ENCODE measurements at regions not wholly inside any gene's neighbourhood (a gene's known extent, or its start where the extent isn't known, plus 50 kb on each side); places are given as distances from the start of the nearest gene placed in this dataset.
"Not testable (repeated sequence)": the region's sequence is repeated elsewhere in the genome, so short reads cannot be mapped to it uniquely, and the experiment has no call there.

GRCh38 chr11:67776852-67777520, 102.6 kb upstream of the ALDH3B2 start:
- intact Hi-C loops (cut with micrococcal nuclease; ENCODE audit: unreplicated experiment), result no loop called here
- no TSS peak for BruUV-seq (replicated peaks)
- ChIA-PET CTCF (no interaction called here), POLR2A (no interaction called here)
- no peak overlapping the region for H3K4me3 ChIP-seq (ENCODE audit: low read depth in 2 of 2, low read length in 2 of 2)
- peaks cover 5% of the 10 kb centered on the region; the same call in 1 of the 2 replicates for H3K27me3 ChIP-seq (ENCODE audit: control insufficient read depth, insufficient read depth, low read length)
- TF ChIP-seq SIN3A (IDR thresholded peaks at IDR 0.05; ENCODE audit: borderline replicate concordance, insufficient read depth, low read depth, low read length) (no peak), CTCF (IDR thresholded peaks at IDR 0.05) (no peak), TCF7L2 (IDR thresholded peaks at IDR 0.05; ENCODE audit: low read depth, low read length) (no peak), REST (IDR thresholded peaks at IDR 0.05; ENCODE audit: insufficient read depth in 1 of 2, low read depth in 2 of 2, low read length in 1 of 2) (no peak), POLR2AphosphoS5 (IDR thresholded peaks at IDR 0.05; ENCODE audit: low read depth, low read length) (no peak)
- H3K9me3 ChIP-seq (ENCODE audit: control insufficient read depth, insufficient read depth, low read depth, low read length), result no peaks in the 10 kb centered on the region
- H3K27ac ChIP-seq (ENCODE audit: low read length), result no peak overlapping the region
- H3K36me3 ChIP-seq (ENCODE audit: control insufficient read depth, insufficient read depth, low read length), result no peaks in the 10 kb centered on the region
- no peaks in the 10 kb centered on the region for H3K4me1 ChIP-seq (ENCODE audit: control insufficient read depth, insufficient read depth, low read length)
- ATAC-seq, result no peak
- no peak for DNase-seq (ENCODE audit: low read depth, low spot score)
- in situ Hi-C loops (cut with HindIII; ENCODE audit: low pct_unique_long_range_greater_than_20kb, low sequenced_read_pairs), result no loop called here

GRCh38 chr11:67774175-67774574, 99.8 kb upstream of the ALDH3B2 start:
- H3K27ac ChIP-seq (ENCODE audit: low read length); POLR2A ChIA-PET; H3K9me3 ChIP-seq (ENCODE audit: control insufficient read depth, insufficient read depth, low read depth, low read length); intact Hi-C loops (cut with micrococcal nuclease; ENCODE audit: unreplicated experiment); DNase-seq (ENCODE audit: low read depth, low spot score); in situ Hi-C loops (cut with HindIII; ENCODE audit: low pct_unique_long_range_greater_than_20kb, low sequenced_read_pairs); BruUV-seq (replicated peaks); H3K36me3 ChIP-seq (ENCODE audit: control insufficient read depth, insufficient read depth, low read length); CTCF ChIA-PET; H3K4me1 ChIP-seq (ENCODE audit: control insufficient read depth, insufficient read depth, low read length); H3K4me3 ChIP-seq (ENCODE audit: low read depth in 2 of 2, low read length in 2 of 2); H3K27me3 ChIP-seq (ENCODE audit: control insufficient read depth, insufficient read depth, low read length); ATAC-seq: not testable (repeated sequence)

- CTCF ChIA-PET; in situ Hi-C loops (cut with HindIII; ENCODE audit: low pct_unique_long_range_greater_than_20kb, low sequenced_read_pairs); DNase-seq (ENCODE audit: low read depth, low spot score); H3K36me3 ChIP-seq (ENCODE audit: control insufficient read depth, insufficient read depth, low read length); BruUV-seq (replicated peaks); intact Hi-C loops (cut with micrococcal nuclease; ENCODE audit: unreplicated experiment); H3K9me3 ChIP-seq (ENCODE audit: control insufficient read depth, insufficient read depth, low read depth, low read length); H3K4me1 ChIP-seq (ENCODE audit: control insufficient read depth, insufficient read depth, low read length); H3K4me3 ChIP-seq (ENCODE audit: low read depth in 2 of 2, low read length in 2 of 2); H3K27me3 ChIP-seq (ENCODE audit: control insufficient read depth, insufficient read depth, low read length); ATAC-seq; H3K27ac ChIP-seq (ENCODE audit: low read length): not testable (repeated sequence)
- POLR2A ChIA-PET, result interaction anchor here (0.7 kb wide), 1 partner anchor 826 kb away, joined by 3 read pairs; no protein-coding TSS in a partner anchor
Observed at GRCh38 chr11:67768001-67768730, 93.7 kb upstream of the ALDH3B2 start.

GRCh38 chr11:67761211-67761610, 86.8 kb upstream of the ALDH3B2 start:
- H3K27ac ChIP-seq (ENCODE audit: low read length); in situ Hi-C loops (cut with HindIII; ENCODE audit: low pct_unique_long_range_greater_than_20kb, low sequenced_read_pairs); DNase-seq (ENCODE audit: low read depth, low spot score); H3K4me3 ChIP-seq (ENCODE audit: low read depth in 2 of 2, low read length in 2 of 2); ATAC-seq; CTCF ChIA-PET; intact Hi-C loops (cut with micrococcal nuclease; ENCODE audit: unreplicated experiment); H3K27me3 ChIP-seq (ENCODE audit: control insufficient read depth, insufficient read depth, low read length); H3K36me3 ChIP-seq (ENCODE audit: control insufficient read depth, insufficient read depth, low read length); H3K9me3 ChIP-seq (ENCODE audit: control insufficient read depth, insufficient read depth, low read depth, low read length); H3K4me1 ChIP-seq (ENCODE audit: control insufficient read depth, insufficient read depth, low read length); BruUV-seq (replicated peaks); POLR2A ChIA-PET: not testable (repeated sequence)

- H3K9me3 ChIP-seq (ENCODE audit: control insufficient read depth, insufficient read depth, low read depth, low read length); H3K4me1 ChIP-seq (ENCODE audit: control insufficient read depth, insufficient read depth, low read length); H3K27ac ChIP-seq (ENCODE audit: low read length); in situ Hi-C loops (cut with HindIII; ENCODE audit: low pct_unique_long_range_greater_than_20kb, low sequenced_read_pairs); ATAC-seq; H3K27me3 ChIP-seq (ENCODE audit: control insufficient read depth, insufficient read depth, low read length); BruUV-seq (replicated peaks); CTCF ChIA-PET; H3K36me3 ChIP-seq (ENCODE audit: control insufficient read depth, insufficient read depth, low read length); intact Hi-C loops (cut with micrococcal nuclease; ENCODE audit: unreplicated experiment); H3K4me3 ChIP-seq (ENCODE audit: low read depth in 2 of 2, low read length in 2 of 2); DNase-seq (ENCODE audit: low read depth, low spot score); POLR2A ChIA-PET: not testable (repeated sequence)
Observed at GRCh38 chr11:67759321-67759720, 84.9 kb upstream of the ALDH3B2 start.

Data from Panc1 (cell line).